Ovary (tissue), 3 donors: ENCODE measurements at regions not wholly inside any gene's neighbourhood (a gene's known extent, or its start where the extent isn't known, plus 50 kb on each side); places are given as distances from the start of the nearest gene placed in this dataset.

Experiments
- CTCF ChIP-seq, 3 donors: fragments of 450-650 bp in 2 of 3; fragments of 200-600 bp in 1 of 3; IDR thresholded peaks; one replicate each; pipeline versions ENCODE4 v1.5.1 to v1.8.0; 2016 to 2022; ENCODE audit warnings: antibody characterized with exemption in 3 of 3, mild to moderate bottlenecking in 1 of 3
- EP300 ChIP-seq: sonication (generic); formaldehyde crosslinking; IDR thresholded peaks from one replicate; pipeline ENCODE4 v1.6.1; 2017; ENCODE audit warnings: antibody characterized with exemption
- POLR2A ChIP-seq: fragments of 450-650 bp; IDR thresholded peaks from one replicate; pipeline ENCODE4 v1.6.1; 2017; ENCODE audit warnings: antibody characterized with exemption, mild to moderate bottlenecking, moderate library complexity
- donor health status: DM: no; HTN: no; CAD: no.

GRCh38 chr16:63719926-63720325 lies 1401.9 kb downstream of the CDH11 start:
- TF ChIP-seq POLR2A (no peak), CTCF (IDR thresholded peaks at IDR 0.05) (no peak), EP300 (no peak)
